Sigmoid colon (tissue), 6 donors: ENCODE measurements at regions not wholly inside any gene's neighbourhood (a gene's known extent, or its start where the extent isn't known, plus 50 kb on each side); places are given as distances from the start of the nearest gene placed in this dataset.
"Not testable (repeated sequence)": the region's sequence is repeated elsewhere in the genome, so short reads cannot be mapped to it uniquely, and the experiment has no call there.

Experiments
- DNase-seq: peaks from one replicate; pipeline ENCODE4 v3.0.0-alpha.2; 2019
- H3K27ac ChIP-seq, 4 donors: fragments of 200-600 bp; sonication (generic); one replicate each; pipeline ENCODE4 v1.5.1; 2016 to 2019; ENCODE audit warnings: mild to moderate bottlenecking in 1 of 4
- H3K27me3 ChIP-seq, 3 donors: fragments of 200-600 bp; sonication (generic); one replicate each; pipeline ENCODE4 v1.5.1; 2019; ENCODE audit warnings: mild to moderate bottlenecking in 1 of 3
- H3K36me3 ChIP-seq, 4 donors: fragments of 200-600 bp; sonication (generic); one replicate each; pipeline ENCODE4 v1.5.1; 2016 to 2019
- H3K4me1 ChIP-seq, 4 donors: fragments of 200-600 bp; sonication (generic); one replicate each; pipeline ENCODE4 v1.5.1; 2017 to 2019
- H3K4me3 ChIP-seq, 4 donors: fragments of 200-600 bp; sonication (generic); one replicate each; pipeline ENCODE4 v1.5.1; 2017 to 2019; ENCODE audit warnings: mild to moderate bottlenecking in 2 of 4, moderate library complexity in 1 of 4
- H3K9me3 ChIP-seq, 4 donors: fragments of 200-600 bp in 3 of 4; sonication (generic) in 3 of 4; one replicate each; pipeline versions ENCODE4 v1.5.1 to v1.6.1; 2013 to 2019
- CTCF ChIP-seq, 4 experiments: fragments of 450-650 bp in 3 of 4; fragments of 200-600 bp in 1 of 4; IDR thresholded peaks; one replicate each; pipeline ENCODE4 v1.5.1; 2016 to 2019; ENCODE audit warnings: antibody characterized with exemption in 4 of 4, mild to moderate bottlenecking in 3 of 4, moderate library complexity in 2 of 4
- EP300 ChIP-seq, 4 donors: sonication (generic); formaldehyde crosslinking; IDR thresholded peaks; one replicate each; pipeline ENCODE4 v1.6.1; 2017; ENCODE audit warnings: antibody characterized with exemption in 4 of 4
- POLR2A ChIP-seq, 2 donors: fragments of 450-650 bp; IDR thresholded peaks; one replicate each; pipeline ENCODE4 v1.6.1; 2016; ENCODE audit warnings: antibody characterized with exemption in 2 of 2, mild to moderate bottlenecking in 2 of 2, moderate library complexity in 2 of 2
- POLR2AphosphoS5 ChIP-seq, 4 donors: sonication (generic); formaldehyde crosslinking; IDR thresholded peaks; one replicate each; pipeline ENCODE4 v1.6.1; 2017; ENCODE audit warnings: antibody characterized with exemption in 4 of 4
- WGBS, 2 donors: extraction: QIAGEN DNeasy Blood & Tissue Kit; methylation state at CpG; one replicate each; pipeline ENCODE4 v1.1.7; 2013; 5-methylcytosine and 5-hydroxymethylcytosine counted together
- intact Hi-C: fragments of 100-400 bp; cut with DNase I; formaldehyde crosslinking; loops from one replicate; pipeline ENCODE4 v1.15.1; 2023
- donor health status: healthy with polysubstance abuse.
- donor health status: healthy.

- no peak for TF ChIP-seq POLR2A (IDR thresholded peaks at IDR 0.05)
- TF ChIP-seq EP300 (IDR thresholded peaks at IDR 0.05): no peak
- TF ChIP-seq POLR2AphosphoS5 (IDR thresholded peaks at IDR 0.05): no peak
- no peak for TF ChIP-seq CTCF (IDR thresholded peaks at IDR 0.05)
- WGBS, 2 donors: 83% methylated on average over 4 of the region's 4 CpGs
- H3K27me3 ChIP-seq: no peaks in the 10 kb centered on the region
- intact Hi-C loops: no loop called here
- no peaks in the 10 kb centered on the region for H3K4me1 ChIP-seq
- DNase-seq: no peak
- H3K9me3 ChIP-seq: no peaks in the 10 kb centered on the region
- H3K4me3 ChIP-seq: no peak overlapping the region
- no peak overlapping the region for H3K27ac ChIP-seq
- H3K36me3 ChIP-seq: no peaks in the 10 kb centered on the region
These were observed 709.0 kb downstream of the KLHL13 start for GRCh38 chrX:117407449-117408150.

DNA sequence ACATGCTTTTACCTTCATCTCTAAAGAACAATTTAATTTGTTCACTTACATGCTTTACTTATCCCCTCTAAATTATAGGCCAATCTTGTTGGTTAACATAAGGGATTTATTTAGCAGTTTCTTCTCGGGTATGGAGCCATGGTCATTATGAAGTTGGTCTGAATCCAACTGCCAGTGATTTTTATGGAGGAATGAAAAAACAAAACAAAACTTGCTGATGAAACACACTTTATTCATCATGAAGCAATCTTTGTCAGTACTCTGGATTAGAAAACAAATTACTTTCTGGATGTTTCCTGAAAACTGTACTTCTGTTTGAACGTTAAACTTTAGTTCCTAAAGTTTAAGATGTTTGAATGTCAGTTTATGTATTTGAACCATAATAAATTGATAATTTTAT lies 715.8 kb downstream of the KLHL13 start:
- TF ChIP-seq POLR2A (IDR thresholded peaks at IDR 0.05): no peak
- WGBS, 2 donors: 47 to 64% methylated on average over 2 of the region's 2 CpGs

GRCh38 chrX:117400005-117400404 lies 716.6 kb downstream of the KLHL13 start:
- TF ChIP-seq POLR2A (IDR thresholded peaks at IDR 0.05) (no peak), EP300 (IDR thresholded peaks at IDR 0.05) (no peak), POLR2AphosphoS5 (IDR thresholded peaks at IDR 0.05) (no peak), CTCF (IDR thresholded peaks at IDR 0.05) (no peak)
- H3K9me3 ChIP-seq: no peaks in the 10 kb centered on the region
- no peak for DNase-seq
- intact Hi-C loops: no loop called here
- no peaks in the 10 kb centered on the region for H3K36me3 ChIP-seq
- no peak overlapping the region for H3K4me3 ChIP-seq
- 74% methylated on average over 2 of the region's 2 CpGs for WGBS, 2 donors
- H3K4me1 ChIP-seq: no peaks in the 10 kb centered on the region
- no peaks in the 10 kb centered on the region for H3K27me3 ChIP-seq
- H3K27ac ChIP-seq: no peak overlapping the region

More for the DNA sequence above, 715.8 kb downstream of the KLHL13 start:
- Histone ChIP-seq H3K9me3 (no peaks in the 10 kb centered on the region), H3K4me3 (no peak overlapping the region), H3K27ac (no peak overlapping the region), H3K36me3 (no peaks in the 10 kb centered on the region), H3K27me3 (no peaks in the 10 kb centered on the region), H3K4me1 (no peaks in the 10 kb centered on the region)
- no peak for DNase-seq
- intact Hi-C loops: no loop called here

- WGBS, 2 donors: 72 to 81% methylated on average over 2 of the region's 2 CpGs
- Histone ChIP-seq H3K4me3 (no peak overlapping the region), H3K4me1 (no peaks in the 10 kb centered on the region), H3K9me3 (no peaks in the 10 kb centered on the region), H3K27me3 (no peaks in the 10 kb centered on the region), H3K36me3 (no peaks in the 10 kb centered on the region), H3K27ac (no peak overlapping the region)
- intact Hi-C loops: no loop called here
- DNase-seq: no peak
- TF ChIP-seq CTCF (IDR thresholded peaks at IDR 0.05): no peak
- no peak for TF ChIP-seq EP300 (IDR thresholded peaks at IDR 0.05)
These were observed 718.8 kb downstream of the KLHL13 start for GRCh38 chrX:117397844-117398243.

DNA sequence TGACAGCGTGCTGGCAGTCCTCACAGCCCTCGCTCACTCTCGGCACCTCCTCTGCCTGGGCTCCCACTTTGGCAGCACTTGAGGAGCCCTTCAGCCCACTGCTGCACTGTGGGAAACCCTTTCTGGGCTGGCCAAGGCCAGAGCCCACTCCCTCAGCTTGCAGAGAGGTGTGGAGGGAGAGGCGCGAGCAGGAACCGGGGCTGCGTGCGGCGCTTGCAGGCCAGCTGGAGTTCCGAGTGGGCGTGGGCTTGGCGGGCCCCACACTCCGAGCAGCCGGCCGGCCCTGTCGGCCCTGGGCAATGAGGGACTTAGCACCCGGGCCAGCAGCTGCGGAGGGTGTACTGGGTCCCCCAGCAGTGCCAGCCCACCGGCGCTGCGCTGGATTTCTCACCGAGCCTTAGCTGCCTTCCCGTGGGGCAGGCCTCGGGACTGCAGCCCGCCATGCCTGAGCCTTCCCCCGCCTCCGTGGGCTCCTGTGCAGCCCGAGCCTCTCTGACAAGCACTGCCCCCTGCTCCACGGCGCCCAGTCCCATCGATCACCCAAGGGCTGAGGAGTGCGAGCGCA lies 722.0 kb downstream of the KLHL13 start:
- H3K27ac ChIP-seq, H3K27me3 ChIP-seq, H3K4me1 ChIP-seq, H3K4me3 ChIP-seq, H3K36me3 ChIP-seq, H3K9me3 ChIP-seq, DNase-seq, intact Hi-C loops: not testable (repeated sequence)
- 93 to 96% methylated on average over 33 of the region's 33 CpGs for WGBS, 2 donors

DNA sequence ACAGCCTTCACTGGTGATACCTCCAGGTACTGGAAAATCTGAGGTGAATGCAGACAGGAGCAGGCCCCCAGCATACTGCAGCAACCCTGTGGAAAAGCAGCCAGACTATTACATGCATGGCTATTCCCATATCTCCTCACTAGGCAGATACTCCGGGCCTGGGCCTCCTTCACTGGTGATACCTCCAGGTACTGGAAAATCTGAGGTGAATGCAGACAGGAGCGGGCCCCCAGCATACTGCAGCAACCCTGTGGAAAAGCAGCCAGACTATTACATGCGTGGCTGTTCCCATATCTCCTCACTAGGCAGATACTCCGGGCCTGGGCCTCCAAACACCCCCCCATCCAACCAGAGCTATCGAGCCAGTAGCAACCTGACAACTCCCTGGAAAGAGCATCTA lies 724.2 kb downstream of the KLHL13 start:
- 89% methylated on average over 5 of the region's 5 CpGs for WGBS, 2 donors

More for the DNA sequence above, 724.2 kb downstream of the KLHL13 start:
- H3K9me3 ChIP-seq, H3K4me3 ChIP-seq, H3K36me3 ChIP-seq, H3K4me1 ChIP-seq, DNase-seq, intact Hi-C loops, H3K27ac ChIP-seq, H3K27me3 ChIP-seq: not testable (repeated sequence)
